Bronchial epithelial cell (primary cell): ENCODE measurements at regions not wholly inside any gene's neighbourhood (a gene's known extent, or its start where the extent isn't known, plus 50 kb on each side); places are given as distances from the start of the nearest gene placed in this dataset.
A peak's percentile ranks its signal among the peaks of the same experiment; 100 is the strongest.
"Not testable (repeated sequence)": the region's sequence is repeated elsewhere in the genome, so short reads cannot be mapped to it uniquely, and the experiment has no call there.

ENCODE experiments used
- DNase-seq: peaks from one replicate; pipeline ENCODE4 v3.0.0-alpha.2; 2010; ENCODE audit warnings: low read depth
- FAIRE-seq: peaks from 2 replicates; lab custom pipeline; 2011; peaks lifted over from hg19 to GRCh38; lab: Jason Lieb, UNC
- H3K27me3 ChIP-seq: 2 replicates; pipeline ENCODE4 v1.5.1; 2011; ENCODE audit warnings: low read length; ENCODE audit not compliant: control insufficient read depth, insufficient read depth
- H3K36me3 ChIP-seq: 2 replicates; pipeline ENCODE4 v1.5.1; 2011; ENCODE audit warnings: low read length; ENCODE audit not compliant: control insufficient read depth, insufficient read depth
- H3K4me3 ChIP-seq: 2 replicates; pipeline ENCODE4 v1.5.1; 2011; ENCODE audit warnings: mild to moderate bottlenecking, low read depth, low read length, control low read depth
- TF ChIP-seq, protein P1 (sequence below): IDR thresholded peaks from 2 replicates; pipeline ENCODE4 v1.5.1; 2011; ENCODE audit warnings: mild to moderate bottlenecking, moderate library complexity, low read length, control low read depth, inconsistent platforms; ENCODE audit not compliant: insufficient read depth, severe bottlenecking

GRCh38 chr20:1801225-1801928, 93.8 kb upstream of the SIRPA start:
- TF ChIP-seq, protein P1, sequence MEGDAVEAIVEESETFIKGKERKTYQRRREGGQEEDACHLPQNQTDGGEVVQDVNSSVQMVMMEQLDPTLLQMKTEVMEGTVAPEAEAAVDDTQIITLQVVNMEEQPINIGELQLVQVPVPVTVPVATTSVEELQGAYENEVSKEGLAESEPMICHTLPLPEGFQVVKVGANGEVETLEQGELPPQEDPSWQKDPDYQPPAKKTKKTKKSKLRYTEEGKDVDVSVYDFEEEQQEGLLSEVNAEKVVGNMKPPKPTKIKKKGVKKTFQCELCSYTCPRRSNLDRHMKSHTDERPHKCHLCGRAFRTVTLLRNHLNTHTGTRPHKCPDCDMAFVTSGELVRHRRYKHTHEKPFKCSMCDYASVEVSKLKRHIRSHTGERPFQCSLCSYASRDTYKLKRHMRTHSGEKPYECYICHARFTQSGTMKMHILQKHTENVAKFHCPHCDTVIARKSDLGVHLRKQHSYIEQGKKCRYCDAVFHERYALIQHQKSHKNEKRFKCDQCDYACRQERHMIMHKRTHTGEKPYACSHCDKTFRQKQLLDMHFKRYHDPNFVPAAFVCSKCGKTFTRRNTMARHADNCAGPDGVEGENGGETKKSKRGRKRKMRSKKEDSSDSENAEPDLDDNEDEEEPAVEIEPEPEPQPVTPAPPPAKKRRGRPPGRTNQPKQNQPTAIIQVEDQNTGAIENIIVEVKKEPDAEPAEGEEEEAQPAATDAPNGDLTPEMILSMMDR: no peak
- H3K27me3 ChIP-seq: no peaks in the 10 kb centered on the region
- DNase-seq (no peak), FAIRE-seq (no peak)
- no peaks in the 10 kb centered on the region for H3K36me3 ChIP-seq
- H3K4me3 ChIP-seq: no peak overlapping the region

DNA sequence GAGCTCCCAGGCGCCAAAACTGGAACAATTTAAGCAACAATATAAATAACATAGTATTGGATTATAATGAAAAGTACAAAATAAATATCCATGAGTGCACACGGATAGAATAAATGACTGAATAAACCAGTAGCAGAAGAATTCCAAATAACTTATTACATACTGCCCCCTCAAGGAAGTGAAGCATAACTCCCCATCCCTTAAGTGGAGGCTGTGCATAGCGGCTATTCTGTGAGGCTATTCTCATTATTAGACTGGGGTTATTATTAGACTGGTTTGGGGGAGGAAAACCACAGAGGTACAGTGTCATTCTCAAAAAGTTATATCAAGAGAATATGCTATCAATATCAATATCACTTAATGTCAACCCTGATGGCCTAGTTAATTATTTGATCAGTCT, 94.4 kb upstream of the SIRPA start:
- Histone ChIP-seq H3K27me3 (no peaks in the 10 kb centered on the region), H3K36me3 (no peaks in the 10 kb centered on the region), H3K4me3 (no peak overlapping the region)
- no peak for FAIRE-seq
- TF ChIP-seq, protein P1: peak; percentile 21
- DNase-seq: peak; percentile 50

- DNase-seq (no peak), FAIRE-seq (no peak)
- no peaks in the 10 kb centered on the region for H3K27me3 ChIP-seq
- TF ChIP-seq, protein P1: no peak
- no peak overlapping the region for H3K4me3 ChIP-seq
- H3K36me3 ChIP-seq: no peaks in the 10 kb centered on the region
These were observed 95.0 kb upstream of the SIRPA start for GRCh38 chr20:1800180-1800579.

- not testable (repeated sequence) for FAIRE-seq, H3K4me3 ChIP-seq, H3K36me3 ChIP-seq, H3K27me3 ChIP-seq, DNase-seq
These were observed 95.5 kb upstream of the SIRPA start for GRCh38 chr20:1799746-1800145.

- TF ChIP-seq, protein P1: no peak
- H3K4me3 ChIP-seq: no peak overlapping the region
- no peaks in the 10 kb centered on the region for H3K36me3 ChIP-seq
- DNase-seq (no peak), FAIRE-seq (no peak)
- no peaks in the 10 kb centered on the region for H3K27me3 ChIP-seq
These were observed 96.2 kb upstream of the SIRPA start for GRCh38 chr20:1798982-1799381.

- H3K36me3 ChIP-seq: no peaks in the 10 kb centered on the region
- no peak overlapping the region for H3K4me3 ChIP-seq
- FAIRE-seq: no peak
- TF ChIP-seq, protein P1: no peak
- no peaks in the 10 kb centered on the region for H3K27me3 ChIP-seq
- no peak for DNase-seq
These were observed 101.4 kb upstream of the SIRPA start for GRCh38 chr20:1793821-1794220.
